Retinal pigment epithelial cell (primary cell): ENCODE measurements at regions not wholly inside any gene's neighbourhood (a gene's known extent, or its start where the extent isn't known, plus 50 kb on each side); places are given as distances from the start of the nearest gene placed in this dataset.

Experiments used
- DNase-seq: peaks from one replicate; pipeline ENCODE4 v3.0.0-alpha.2; 2010; ENCODE audit warnings: low read depth
- H3K4me3 ChIP-seq: 2 replicates; pipeline ENCODE4 v1.5.1; 2011; ENCODE audit warnings: mild to moderate bottlenecking, low read length, control low read depth, moderate library complexity
- TF ChIP-seq, protein P1 (sequence below): conservative IDR thresholded peaks from 2 replicates; pipeline ENCODE4 v1.5.1; 2011; ENCODE audit warnings: low read depth, low read length, control low read depth, inconsistent platforms

DNA sequence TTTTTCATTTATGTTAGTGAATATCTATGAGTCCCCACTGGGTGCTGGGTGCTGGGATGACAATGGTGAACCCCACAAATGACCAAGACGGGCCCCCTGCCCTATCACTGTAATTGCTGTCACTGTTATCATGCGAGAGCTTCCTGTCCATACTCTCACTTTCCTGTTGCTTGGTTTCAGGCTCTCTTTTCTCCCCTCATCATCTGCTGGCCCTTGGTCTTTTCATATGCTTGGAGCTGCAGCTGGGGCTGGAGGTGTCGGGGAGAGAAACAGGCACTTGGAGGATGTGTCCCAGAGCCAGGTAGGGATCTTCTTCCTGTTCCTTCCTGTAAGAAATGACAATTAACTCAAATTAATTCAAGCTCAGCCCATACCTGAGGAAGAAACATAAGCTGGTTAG is 348.0 kb downstream of the PTPRU start:
- no peak overlapping the region for H3K4me3 ChIP-seq
- DNase-seq, result no peak
- TF ChIP-seq, protein P1, sequence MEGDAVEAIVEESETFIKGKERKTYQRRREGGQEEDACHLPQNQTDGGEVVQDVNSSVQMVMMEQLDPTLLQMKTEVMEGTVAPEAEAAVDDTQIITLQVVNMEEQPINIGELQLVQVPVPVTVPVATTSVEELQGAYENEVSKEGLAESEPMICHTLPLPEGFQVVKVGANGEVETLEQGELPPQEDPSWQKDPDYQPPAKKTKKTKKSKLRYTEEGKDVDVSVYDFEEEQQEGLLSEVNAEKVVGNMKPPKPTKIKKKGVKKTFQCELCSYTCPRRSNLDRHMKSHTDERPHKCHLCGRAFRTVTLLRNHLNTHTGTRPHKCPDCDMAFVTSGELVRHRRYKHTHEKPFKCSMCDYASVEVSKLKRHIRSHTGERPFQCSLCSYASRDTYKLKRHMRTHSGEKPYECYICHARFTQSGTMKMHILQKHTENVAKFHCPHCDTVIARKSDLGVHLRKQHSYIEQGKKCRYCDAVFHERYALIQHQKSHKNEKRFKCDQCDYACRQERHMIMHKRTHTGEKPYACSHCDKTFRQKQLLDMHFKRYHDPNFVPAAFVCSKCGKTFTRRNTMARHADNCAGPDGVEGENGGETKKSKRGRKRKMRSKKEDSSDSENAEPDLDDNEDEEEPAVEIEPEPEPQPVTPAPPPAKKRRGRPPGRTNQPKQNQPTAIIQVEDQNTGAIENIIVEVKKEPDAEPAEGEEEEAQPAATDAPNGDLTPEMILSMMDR, result no peak

DNA sequence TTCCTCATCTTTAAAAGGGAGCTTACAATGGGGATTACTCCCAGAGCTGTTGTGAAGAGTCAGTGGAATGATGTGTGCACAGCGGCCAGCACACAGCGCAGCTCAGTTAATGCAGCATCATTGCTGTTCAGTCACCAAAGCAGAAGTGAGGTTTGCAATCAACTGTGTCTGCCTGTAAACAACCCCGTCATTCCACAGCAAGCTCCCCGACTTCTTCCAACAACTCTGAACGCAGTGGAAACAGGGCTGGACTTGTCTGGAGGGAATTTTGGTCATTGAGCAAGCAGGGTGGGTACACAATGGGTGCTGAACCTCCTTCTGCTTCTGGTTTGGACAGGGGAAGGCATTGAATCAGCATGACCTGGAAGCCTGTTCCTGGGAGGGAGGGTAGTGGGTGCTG is 347.4 kb downstream of the PTPRU start:
- DNase-seq, result no peak
- TF ChIP-seq, protein P1, result no peak
- H3K4me3 ChIP-seq, result no peak overlapping the region

DNA sequence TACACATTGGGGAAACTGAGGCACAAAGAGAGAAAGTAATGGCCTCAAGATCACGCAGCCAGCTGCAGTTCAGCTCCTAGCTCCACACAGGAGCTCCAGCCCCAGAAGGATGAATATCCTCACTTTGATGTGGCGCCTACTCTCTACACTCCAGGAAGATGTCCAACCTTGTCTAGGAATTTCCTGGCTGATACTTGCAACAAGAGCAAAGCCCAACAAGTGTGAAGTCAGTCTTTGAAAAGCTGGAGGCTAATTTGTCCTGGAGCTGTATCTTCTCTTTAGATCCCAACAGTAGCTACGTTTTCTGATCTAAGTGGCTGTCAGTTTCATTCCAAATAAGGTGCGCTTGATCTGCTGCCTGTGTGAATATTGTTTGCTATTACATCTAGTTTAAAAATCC is 344.9 kb downstream of the PTPRU start:
- DNase-seq, result no peak
- TF ChIP-seq, protein P1, result no peak
- H3K4me3 ChIP-seq, result no peak overlapping the region

DNA sequence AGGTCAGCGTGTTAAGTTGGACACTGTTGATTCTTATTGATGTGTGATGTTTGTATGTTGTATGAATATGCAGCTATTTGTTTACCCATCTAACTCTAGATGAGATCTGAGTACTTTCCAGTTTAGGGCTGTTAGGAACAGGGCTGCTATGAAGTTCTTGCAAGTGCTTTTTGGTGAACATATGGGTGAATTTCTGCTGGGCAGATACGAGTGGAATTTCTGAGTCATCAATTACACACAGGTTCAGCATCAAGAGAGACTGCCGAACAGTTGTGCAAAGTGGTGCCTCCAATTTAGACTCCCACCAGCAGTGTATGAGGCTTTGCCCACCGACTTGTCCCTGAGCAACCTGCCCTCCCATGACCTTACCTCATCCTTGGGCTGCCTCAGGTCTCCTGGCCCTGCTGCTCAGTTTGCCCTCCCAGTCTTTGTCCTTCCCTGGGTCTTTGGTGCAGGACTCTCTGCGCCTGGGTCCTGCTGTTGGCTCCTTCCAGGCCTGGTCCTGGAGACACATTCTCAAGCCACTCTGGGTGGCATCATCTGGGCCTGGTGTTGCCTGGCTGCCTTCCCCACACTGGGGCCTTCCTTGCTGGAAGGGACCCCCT is 343.6 kb downstream of the PTPRU start:
- TF ChIP-seq, protein P1, result no peak
- peak; percentile 47 for DNase-seq
- no peak overlapping the region for H3K4me3 ChIP-seq

DNA sequence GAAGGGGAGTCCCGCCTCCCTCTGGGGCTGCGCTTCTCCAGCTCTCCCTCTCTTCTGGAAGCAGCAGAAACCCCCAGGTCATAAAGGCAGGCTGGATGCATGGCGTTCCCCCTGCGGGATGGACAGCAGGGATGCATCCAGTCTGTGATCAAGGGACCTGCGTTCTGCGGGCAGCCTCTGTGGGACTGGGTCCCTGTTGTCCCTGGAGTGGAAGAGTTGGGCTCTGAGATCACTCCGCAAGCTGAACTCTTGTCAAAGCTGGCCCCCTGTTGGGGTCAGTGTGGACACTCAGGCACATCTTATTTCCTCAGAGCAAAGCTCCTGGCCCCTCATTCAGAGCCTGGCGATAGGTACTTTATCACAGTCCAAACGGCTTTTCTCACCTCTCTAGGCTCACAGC is 341.2 kb downstream of the PTPRU start:
- H3K4me3 ChIP-seq, result no peak overlapping the region
- DNase-seq, result no peak
- TF ChIP-seq, protein P1, result no peak

DNA sequence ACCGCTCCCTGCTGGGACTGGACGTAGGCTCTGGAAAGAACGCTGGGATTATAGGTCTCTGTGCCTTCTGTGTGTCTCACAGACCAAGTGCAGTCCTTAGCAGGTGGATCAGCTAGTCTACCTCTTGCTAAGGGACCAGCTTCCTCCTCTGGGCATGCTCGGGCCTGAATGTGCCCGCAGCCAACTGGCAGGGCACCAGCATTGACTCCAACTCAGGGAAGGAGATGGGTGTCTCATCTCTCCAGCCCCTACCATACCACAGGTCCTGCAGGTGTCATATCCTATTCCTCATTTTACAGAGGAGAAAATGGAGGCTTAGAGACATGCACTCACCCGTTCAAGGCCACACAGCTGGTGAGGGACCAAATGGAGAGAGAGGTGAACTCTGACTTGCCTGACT is 340.2 kb downstream of the PTPRU start:
- no peak overlapping the region for H3K4me3 ChIP-seq
- no peak for DNase-seq
- TF ChIP-seq, protein P1, result no peak

DNA sequence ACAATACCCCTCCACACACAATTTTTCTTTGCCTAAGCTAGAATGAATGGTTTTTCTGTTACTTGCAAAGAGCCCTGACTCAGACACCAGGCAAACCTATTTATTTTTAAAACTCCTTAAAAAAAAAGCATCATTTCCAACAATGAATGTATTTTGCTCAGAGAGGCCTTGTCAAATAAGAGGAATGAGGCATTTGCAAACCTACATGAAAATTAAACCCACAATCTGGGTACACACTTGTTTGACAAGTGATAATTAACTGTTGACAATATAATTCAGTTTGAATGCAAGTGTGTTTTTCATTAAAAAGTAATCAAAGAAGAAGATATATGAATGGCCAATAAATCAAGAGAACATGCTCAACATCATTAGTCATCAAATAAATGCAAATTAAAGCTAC is 339.5 kb downstream of the PTPRU start:
- TF ChIP-seq, protein P1, result no peak
- no peak for DNase-seq
- no peak overlapping the region for H3K4me3 ChIP-seq
